ENCODE measurements at regions not wholly inside any gene's neighbourhood (a gene's known extent, or its start where the extent isn't known, plus 50 kb on each side); places are given as distances from the start of the nearest gene placed in this dataset.

DNA sequence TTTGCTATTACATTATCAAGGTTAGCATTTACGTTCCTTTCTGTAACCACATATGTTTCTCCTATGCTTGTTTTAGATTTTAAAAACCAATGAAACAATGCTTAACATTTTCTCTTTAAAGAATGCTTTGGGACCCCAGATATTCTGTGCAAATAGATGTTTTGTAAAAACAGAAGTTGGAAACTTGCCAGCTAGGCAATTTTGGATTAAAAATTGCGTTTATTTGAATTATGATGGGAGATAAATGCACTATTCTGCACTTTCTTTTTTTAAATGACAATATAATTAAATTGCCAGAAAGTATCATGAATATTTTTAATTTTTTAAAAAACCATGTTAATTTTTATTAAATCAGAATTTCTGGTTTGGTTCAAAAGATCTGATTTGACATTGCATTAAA lies 81.6 kb downstream of the MACIR start:
- H3K4me1 Mint-ChIP-seq (ENCODE audit: low read depth) = peaks cover 41% of the 10 kb centered on the region
- TF ChIP-seq, protein P1, sequence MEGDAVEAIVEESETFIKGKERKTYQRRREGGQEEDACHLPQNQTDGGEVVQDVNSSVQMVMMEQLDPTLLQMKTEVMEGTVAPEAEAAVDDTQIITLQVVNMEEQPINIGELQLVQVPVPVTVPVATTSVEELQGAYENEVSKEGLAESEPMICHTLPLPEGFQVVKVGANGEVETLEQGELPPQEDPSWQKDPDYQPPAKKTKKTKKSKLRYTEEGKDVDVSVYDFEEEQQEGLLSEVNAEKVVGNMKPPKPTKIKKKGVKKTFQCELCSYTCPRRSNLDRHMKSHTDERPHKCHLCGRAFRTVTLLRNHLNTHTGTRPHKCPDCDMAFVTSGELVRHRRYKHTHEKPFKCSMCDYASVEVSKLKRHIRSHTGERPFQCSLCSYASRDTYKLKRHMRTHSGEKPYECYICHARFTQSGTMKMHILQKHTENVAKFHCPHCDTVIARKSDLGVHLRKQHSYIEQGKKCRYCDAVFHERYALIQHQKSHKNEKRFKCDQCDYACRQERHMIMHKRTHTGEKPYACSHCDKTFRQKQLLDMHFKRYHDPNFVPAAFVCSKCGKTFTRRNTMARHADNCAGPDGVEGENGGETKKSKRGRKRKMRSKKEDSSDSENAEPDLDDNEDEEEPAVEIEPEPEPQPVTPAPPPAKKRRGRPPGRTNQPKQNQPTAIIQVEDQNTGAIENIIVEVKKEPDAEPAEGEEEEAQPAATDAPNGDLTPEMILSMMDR (IDR thresholded peaks at IDR 0.05) = no peak
- no peak for DNase-seq
- H3K36me3 Mint-ChIP-seq (ENCODE audit: low read depth) = peaks cover 15% of the 10 kb centered on the region
- peaks cover 8% of the 10 kb centered on the region for H3K9me3 Mint-ChIP-seq
- H3K27me3 Mint-ChIP-seq (ENCODE audit: insufficient read depth) = no peaks in the 10 kb centered on the region
- no peak overlapping the region for H3K27ac Mint-ChIP-seq
- H3K4me3 Mint-ChIP-seq = no peak overlapping the region

DNA sequence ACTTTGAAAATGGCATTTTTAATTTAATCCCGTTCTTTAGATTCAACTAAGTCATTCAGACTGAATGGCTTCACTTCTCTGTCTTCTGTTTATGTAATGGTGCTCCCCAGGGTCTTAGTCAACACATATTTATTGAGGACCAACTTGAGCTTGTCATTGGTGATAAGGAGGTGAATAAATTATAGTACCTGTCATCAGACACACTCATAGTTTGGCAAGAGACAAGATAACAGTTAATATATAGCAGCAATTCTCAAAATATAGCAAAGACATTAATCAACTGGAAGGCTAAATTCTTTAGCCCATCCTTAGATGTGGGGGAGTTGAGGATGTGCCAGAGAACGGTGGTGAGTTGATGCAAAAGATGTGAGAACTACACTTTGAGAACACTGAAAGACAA lies 78.4 kb downstream of the MACIR start:
- H3K27me3 Mint-ChIP-seq (ENCODE audit: insufficient read depth) = no peaks in the 10 kb centered on the region
- TF ChIP-seq, protein P1 (IDR thresholded peaks at IDR 0.05) = no peak
- H3K9me3 Mint-ChIP-seq = no peaks in the 10 kb centered on the region
- H3K4me1 Mint-ChIP-seq (ENCODE audit: low read depth) = peaks cover 34% of the 10 kb centered on the region
- no peak overlapping the region for H3K27ac Mint-ChIP-seq
- no peak overlapping the region for H3K4me3 Mint-ChIP-seq
- peaks cover 4% of the 10 kb centered on the region for H3K36me3 Mint-ChIP-seq (ENCODE audit: low read depth)
- DNase-seq = no peak

DNA sequence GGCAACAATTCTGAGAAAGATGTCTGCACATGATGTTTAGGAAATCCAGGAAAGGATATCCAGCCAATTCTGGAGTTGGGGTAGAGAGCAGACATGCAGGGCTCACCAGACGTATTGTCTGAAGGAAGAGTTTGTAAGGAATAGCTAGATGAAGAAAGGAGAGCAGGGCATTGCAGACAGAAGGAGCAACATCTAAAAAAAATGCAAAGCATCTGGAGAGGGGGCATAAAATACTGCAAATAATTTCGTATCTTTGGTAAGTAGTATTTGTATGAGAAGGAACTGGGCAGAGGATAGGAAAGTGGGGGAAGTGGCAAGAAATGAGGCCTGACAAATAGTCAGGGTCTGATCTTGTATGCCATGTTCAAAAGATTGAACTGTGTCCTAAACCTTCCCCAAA lies 74.8 kb downstream of the MACIR start:
- H3K4me3 Mint-ChIP-seq = no peak overlapping the region
- DNase-seq = no peak
- H3K4me1 Mint-ChIP-seq (ENCODE audit: low read depth) = peaks cover 13% of the 10 kb centered on the region
- no peak overlapping the region for H3K27ac Mint-ChIP-seq
- peaks cover 2% of the 10 kb centered on the region; the same call in 1 of the 2 replicates for H3K27me3 Mint-ChIP-seq (ENCODE audit: insufficient read depth)
- H3K9me3 Mint-ChIP-seq = no peaks in the 10 kb centered on the region
- no peaks in the 10 kb centered on the region for H3K36me3 Mint-ChIP-seq (ENCODE audit: low read depth)
- TF ChIP-seq, protein P1 (IDR thresholded peaks at IDR 0.05) = no peak

DNA sequence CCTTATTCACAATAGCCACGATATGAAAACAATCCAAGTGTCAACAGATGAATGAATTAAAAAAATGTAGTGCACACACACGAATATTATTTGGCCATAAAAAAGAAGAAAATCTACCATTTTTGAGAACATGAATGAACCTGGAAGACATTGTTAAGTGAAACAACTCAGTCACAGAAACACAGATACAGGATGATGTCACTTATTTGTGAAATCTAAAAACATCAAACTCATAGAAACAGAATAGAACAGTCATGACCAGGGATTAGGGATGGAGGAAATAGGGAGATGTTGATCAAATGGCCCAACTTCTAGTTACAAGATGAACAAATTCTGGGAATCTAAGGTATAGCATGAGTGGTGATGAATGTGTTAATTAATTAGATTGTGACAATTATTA lies 72.3 kb downstream of the MACIR start:
- H3K4me3 Mint-ChIP-seq = no peak overlapping the region
- peaks cover 2% of the 10 kb centered on the region; the same call in 1 of the 2 replicates for H3K27me3 Mint-ChIP-seq (ENCODE audit: insufficient read depth)
- H3K36me3 Mint-ChIP-seq (ENCODE audit: low read depth) = no peaks in the 10 kb centered on the region
- no peaks in the 10 kb centered on the region for H3K9me3 Mint-ChIP-seq
- TF ChIP-seq, protein P1 (IDR thresholded peaks at IDR 0.05) = no peak
- no peak overlapping the region for H3K27ac Mint-ChIP-seq
- H3K4me1 Mint-ChIP-seq (ENCODE audit: low read depth) = peaks cover 8% of the 10 kb centered on the region
- DNase-seq = no peak
